ENCODE measurements at regions not wholly inside any gene's neighbourhood (a gene's known extent, or its start where the extent isn't known, plus 50 kb on each side); places are given as distances from the start of the nearest gene placed in this dataset.

GRCh38 chr3:160106905-160107861 is 118.0 kb upstream of the C3orf80 start (continued):
- TF ChIP-seq ZNF766 (CRISPR knock-in tag; IDR thresholded peaks at IDR 0.05; ENCODE audit: borderline replicate concordance) = 0 out of 2 replicates have a peak, but pooled peaks have one; percentile 64
- TF ChIP-seq ZSCAN21 (CRISPR knock-in tag; IDR thresholded peaks at IDR 0.05; ENCODE audit: borderline replicate concordance) = 0 out of 2 replicates have a peak, but pooled peaks have one; percentile 58
- TF ChIP-seq ZNF720 (CRISPR knock-in tag; IDR thresholded peaks at IDR 0.05) = no peak
- TF ChIP-seq DR1 (CRISPR knock-in tag; IDR thresholded peaks at IDR 0.05) = no peak
- no peak for TF ChIP-seq MLLT10 (CRISPR knock-in tag; IDR thresholded peaks at IDR 0.05)
- 0 out of 2 replicates have a peak, but pooled peaks have one; percentile 19 for TF ChIP-seq ZNF503 (CRISPR knock-in tag; IDR thresholded peaks at IDR 0.05)
- peak; percentile 13; the same call in 1 of the 2 replicates for TF ChIP-seq STAG1 (CRISPR knock-in tag; IDR thresholded peaks at IDR 0.05)
- TF ChIP-seq, protein P1, sequence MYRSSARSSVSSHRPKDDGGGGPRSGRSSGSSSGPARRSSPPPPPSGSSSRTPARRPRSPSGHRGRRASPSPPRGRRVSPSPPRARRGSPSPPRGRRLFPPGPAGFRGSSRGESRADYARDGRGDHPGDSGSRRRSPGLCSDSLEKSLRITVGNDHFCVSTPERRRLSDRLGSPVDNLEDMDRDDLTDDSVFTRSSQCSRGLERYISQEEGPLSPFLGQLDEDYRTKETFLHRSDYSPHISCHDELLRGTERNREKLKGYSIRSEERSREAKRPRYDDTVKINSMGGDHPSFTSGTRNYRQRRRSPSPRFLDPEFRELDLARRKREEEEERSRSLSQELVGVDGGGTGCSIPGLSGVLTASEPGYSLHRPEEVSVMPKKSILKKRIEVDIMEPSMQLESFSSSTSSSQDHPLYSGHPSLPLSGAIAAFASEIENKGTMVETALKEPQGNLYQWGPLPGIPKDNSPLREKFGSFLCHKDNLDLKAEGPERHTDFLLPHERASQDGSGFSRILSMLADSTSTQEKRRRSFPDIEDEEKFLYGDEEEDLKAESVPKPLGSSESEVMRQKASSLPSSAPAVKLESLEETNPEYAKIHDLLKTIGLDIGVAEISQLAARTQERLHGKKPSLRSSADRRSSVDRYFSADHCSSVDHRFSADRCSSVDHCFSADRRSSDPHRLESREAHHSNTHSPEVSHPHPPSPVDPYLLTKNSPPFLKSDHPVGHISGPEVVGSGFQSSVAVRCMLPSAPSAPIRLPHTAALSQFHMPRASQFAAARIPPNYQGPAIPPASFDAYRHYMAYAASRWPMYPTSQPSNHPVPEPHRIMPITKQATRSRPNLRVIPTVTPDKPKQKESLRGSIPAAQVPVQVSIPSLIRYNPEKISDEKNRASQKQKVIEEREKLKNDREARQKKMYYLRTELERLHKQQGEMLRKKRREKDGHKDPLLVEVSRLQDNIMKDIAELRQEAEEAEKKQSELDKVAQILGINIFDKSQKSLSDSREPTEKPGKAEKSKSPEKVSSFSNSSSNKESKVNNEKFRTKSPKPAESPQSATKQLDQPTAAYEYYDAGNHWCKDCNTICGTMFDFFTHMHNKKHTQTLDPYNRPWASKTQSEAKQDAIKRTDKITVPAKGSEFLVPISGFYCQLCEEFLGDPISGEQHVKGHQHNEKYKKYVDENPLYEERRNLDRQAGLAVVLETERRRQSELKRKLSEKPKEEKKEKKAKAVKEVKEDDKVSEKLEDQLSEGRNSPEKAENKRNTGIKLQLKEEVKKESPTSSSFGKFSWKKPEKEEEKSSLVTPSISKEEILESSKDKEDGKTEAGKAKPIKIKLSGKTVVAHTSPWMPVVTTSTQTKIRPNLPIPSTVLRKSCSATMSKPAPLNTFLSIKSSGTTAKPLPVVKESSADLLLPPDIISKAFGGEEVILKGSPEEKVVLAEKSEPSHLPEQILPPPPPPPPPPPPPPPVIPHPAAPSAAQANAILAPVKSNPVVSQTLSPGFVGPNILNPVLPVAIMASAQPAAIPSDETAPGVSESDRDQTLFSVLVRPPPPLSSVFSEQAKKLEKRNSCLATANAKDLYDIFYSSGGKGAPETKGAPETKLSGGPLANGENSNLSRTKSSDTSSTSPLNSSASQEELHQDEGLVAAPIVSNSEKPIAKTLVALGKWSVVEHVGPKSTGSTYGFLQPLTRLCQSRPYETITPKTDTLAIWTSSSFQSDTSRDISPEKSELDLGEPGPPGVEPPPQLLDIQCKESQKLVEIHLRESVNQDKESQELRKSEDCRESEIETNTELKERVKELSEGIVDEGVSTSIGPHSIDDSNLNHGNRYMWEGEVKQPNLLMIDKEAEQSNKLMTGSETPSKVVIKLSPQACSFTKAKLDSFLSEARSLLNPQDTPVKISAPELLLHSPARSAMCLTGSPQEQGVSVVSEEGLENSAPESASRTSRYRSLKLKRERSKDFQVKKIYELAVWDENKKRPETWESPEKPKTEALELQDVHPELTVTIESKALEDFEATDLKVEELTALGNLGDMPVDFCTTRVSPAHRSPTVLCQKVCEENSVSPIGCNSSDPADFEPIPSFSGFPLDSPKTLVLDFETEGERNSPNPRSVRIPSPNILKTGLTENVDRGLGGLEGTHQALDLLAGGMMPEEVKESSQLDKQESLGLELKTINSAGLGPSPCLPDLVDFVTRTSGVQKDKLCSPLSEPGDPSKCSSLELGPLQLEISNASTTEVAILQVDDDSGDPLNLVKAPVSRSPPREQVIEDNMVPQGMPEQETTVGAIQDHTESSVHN (CRISPR knock-in tag; IDR thresholded peaks at IDR 0.05) = peak; percentile 60; the same call in 1 of the 2 replicates
- peak; percentile 40; the same call in 1 of the 2 replicates for TF ChIP-seq HIVEP1 (CRISPR knock-in tag; IDR thresholded peaks at IDR 0.05)
- TF ChIP-seq KDM4B (CRISPR knock-in tag; IDR thresholded peaks at IDR 0.05) = peak; percentile 88
- no peak for TF ChIP-seq ZNF451 (CRISPR knock-in tag; IDR thresholded peaks at IDR 0.05)
- peak; percentile 81; the same call in 1 of the 2 replicates for TF ChIP-seq ZNF609 (CRISPR knock-in tag; IDR thresholded peaks at IDR 0.05; ENCODE audit: borderline replicate concordance)
- TF ChIP-seq MIXL1 (CRISPR knock-in tag; IDR thresholded peaks at IDR 0.05) = no peak; the same call in 1 of the 2 replicates
